Activated B cell treated with CpG ODN at 0.5 μM for 24 hours (primary cell): ENCODE measurements at regions not wholly inside any gene's neighbourhood (a gene's known extent, or its start where the extent isn't known, plus 50 kb on each side); places are given as distances from the start of the nearest gene placed in this dataset.
"Not testable (repeated sequence)": the region's sequence is repeated elsewhere in the genome, so short reads cannot be mapped to it uniquely, and the experiment has no call there.

ENCODE experiments used
- ATAC-seq: fragments of 200-7000 bp; cut with Tn5 transposase; one replicate; pipeline ENCODE4 v1.10.0; 2021; ENCODE audit warnings: low read depth, mild to moderate bottlenecking, moderate library complexity
- CTCF ChIA-PET: fragments of 350-600 bp; sonication (Branson Sonifier 250); formaldehyde crosslinking; loops from one replicate; lab custom pipeline; 2021; ENCODE audit warnings: antibody characterized with exemption; lab: Charles Lee
- POLR2A ChIA-PET: fragments of 350-600 bp; sonication (Branson Sonifier 250); formaldehyde crosslinking; loops from one replicate; lab custom pipeline; 2021; ENCODE audit warnings: antibody characterized with exemption; lab: Charles Lee
- DNase-seq: peaks from one replicate; pipeline ENCODE4 v3.0.0; 2022
- H3K27ac Mint-ChIP-seq: one replicate; pipeline ENCODE4 v1.8.0; 2020; ENCODE audit warnings: mixed read lengths
- H3K27me3 Mint-ChIP-seq: one replicate; pipeline ENCODE4 v1.8.0; 2021; ENCODE audit warnings: mixed read lengths
- H3K36me3 Mint-ChIP-seq: one replicate; pipeline ENCODE4 v1.8.0; 2021; ENCODE audit warnings: low read depth, mixed read lengths
- H3K4me1 Mint-ChIP-seq: one replicate; pipeline ENCODE4 v1.8.0; 2021; ENCODE audit warnings: mixed read lengths
- H3K4me3 Mint-ChIP-seq: one replicate; pipeline ENCODE4 v1.8.0; 2020; ENCODE audit warnings: mild to moderate bottlenecking, mixed read lengths
- H3K9me3 Mint-ChIP-seq: one replicate; pipeline ENCODE4 v1.8.0; 2020; ENCODE audit warnings: mixed read lengths
- intact Hi-C: fragments of 100-400 bp; cut with micrococcal nuclease; formaldehyde crosslinking; loops from one replicate; pipeline ENCODE4 v1.15.1; 2024
- TF ChIP-seq, protein P1 (sequence below): fragments of 200-600 bp; IDR thresholded peaks from one replicate; pipeline ENCODE4 v1.8.0; 2022; ENCODE audit warnings: antibody characterized with exemption, mild to moderate bottlenecking

DNA sequence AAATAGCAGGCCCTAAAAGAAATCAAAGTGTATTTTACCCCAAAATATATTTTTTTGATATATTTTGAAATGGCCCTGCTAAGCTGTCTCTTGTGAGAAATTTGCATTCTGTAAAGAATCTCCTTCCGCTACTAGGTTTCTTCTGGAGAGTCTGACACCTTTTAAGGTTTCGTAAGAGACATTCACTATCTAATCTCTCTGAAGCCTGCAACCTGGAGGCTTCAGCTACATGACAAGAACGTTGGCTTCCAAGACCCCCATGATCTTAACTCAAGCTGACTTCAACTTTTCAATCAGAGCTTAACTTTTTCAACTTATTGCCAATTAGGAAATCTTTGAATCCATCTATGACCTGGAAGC lies 1894.9 kb upstream of the LRRTM1 start:
- H3K27me3 Mint-ChIP-seq, result no peaks in the 10 kb centered on the region
- CTCF ChIA-PET, result no interaction called here
- no peak overlapping the region for H3K27ac Mint-ChIP-seq
- ATAC-seq, result no peak
- no peaks in the 10 kb centered on the region for H3K36me3 Mint-ChIP-seq
- peaks cover 15% of the 10 kb centered on the region for H3K9me3 Mint-ChIP-seq
- POLR2A ChIA-PET, result no interaction called here
- H3K4me3 Mint-ChIP-seq, result no peak overlapping the region
- no peaks in the 10 kb centered on the region for H3K4me1 Mint-ChIP-seq
- intact Hi-C loops, result no loop called here
- DNase-seq, result no peak
- TF ChIP-seq, protein P1, sequence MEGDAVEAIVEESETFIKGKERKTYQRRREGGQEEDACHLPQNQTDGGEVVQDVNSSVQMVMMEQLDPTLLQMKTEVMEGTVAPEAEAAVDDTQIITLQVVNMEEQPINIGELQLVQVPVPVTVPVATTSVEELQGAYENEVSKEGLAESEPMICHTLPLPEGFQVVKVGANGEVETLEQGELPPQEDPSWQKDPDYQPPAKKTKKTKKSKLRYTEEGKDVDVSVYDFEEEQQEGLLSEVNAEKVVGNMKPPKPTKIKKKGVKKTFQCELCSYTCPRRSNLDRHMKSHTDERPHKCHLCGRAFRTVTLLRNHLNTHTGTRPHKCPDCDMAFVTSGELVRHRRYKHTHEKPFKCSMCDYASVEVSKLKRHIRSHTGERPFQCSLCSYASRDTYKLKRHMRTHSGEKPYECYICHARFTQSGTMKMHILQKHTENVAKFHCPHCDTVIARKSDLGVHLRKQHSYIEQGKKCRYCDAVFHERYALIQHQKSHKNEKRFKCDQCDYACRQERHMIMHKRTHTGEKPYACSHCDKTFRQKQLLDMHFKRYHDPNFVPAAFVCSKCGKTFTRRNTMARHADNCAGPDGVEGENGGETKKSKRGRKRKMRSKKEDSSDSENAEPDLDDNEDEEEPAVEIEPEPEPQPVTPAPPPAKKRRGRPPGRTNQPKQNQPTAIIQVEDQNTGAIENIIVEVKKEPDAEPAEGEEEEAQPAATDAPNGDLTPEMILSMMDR, result no peak

DNA sequence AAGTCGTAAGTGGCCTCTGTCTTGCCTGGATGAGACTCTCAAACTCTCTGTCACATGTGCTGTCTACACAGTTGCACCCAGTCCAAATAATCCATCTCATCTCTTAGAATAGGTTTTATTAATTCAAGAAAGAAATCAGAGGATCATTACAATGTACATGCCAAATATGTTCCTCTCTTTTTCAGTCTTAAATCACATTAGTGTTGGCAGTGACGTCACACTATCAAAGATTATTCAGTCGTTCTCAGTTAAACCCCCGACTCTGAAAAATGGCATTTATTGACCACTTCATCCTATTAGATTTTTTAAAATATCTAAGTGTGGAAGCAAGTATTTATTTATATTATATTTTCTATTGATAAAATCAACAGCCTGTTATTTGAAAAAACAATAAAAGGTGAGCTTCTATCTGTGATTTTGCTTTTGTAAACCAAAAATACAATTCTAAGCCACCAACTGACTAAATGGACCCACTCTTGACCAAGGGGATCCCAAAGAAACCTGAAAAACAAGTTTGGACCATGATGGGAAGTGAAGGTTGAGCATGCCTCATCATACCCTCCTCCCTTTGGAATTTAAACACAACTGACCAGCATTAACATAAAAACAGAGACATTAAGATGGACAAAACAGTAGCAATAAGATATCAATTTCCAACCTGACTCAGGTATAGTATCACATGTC lies 1894.4 kb upstream of the LRRTM1 start:
- no peak overlapping the region for H3K4me3 Mint-ChIP-seq
- CTCF ChIA-PET, result no interaction called here
- no peaks in the 10 kb centered on the region for H3K4me1 Mint-ChIP-seq
- H3K27ac Mint-ChIP-seq, result no peak overlapping the region
- DNase-seq (no peak), ATAC-seq (no peak)
- intact Hi-C loops, result no loop called here
- TF ChIP-seq, protein P1, result no peak
- peaks cover 19% of the 10 kb centered on the region for H3K9me3 Mint-ChIP-seq
- POLR2A ChIA-PET, result no interaction called here
- no peaks in the 10 kb centered on the region for H3K36me3 Mint-ChIP-seq
- H3K27me3 Mint-ChIP-seq, result no peaks in the 10 kb centered on the region

DNA sequence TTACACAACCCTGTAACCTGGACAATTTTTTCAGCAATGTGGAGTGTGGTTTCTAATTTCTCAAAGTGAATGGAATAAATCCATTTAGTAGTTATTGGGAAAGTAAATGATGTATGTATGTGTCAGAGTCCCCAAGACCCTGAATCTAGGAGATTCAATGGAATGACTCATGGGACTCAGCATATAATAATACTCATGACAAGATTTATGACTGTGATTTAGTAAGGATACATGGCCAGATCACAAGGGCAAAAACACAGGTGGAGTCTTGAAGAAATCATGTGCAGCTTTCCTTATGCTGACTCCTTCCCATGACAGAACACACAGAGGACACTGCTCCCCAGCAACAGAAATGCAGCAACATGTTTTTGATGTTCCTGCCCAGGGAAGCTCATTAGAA lies 1877.7 kb upstream of the LRRTM1 start:
- ATAC-seq (no peak), DNase-seq (no peak)
- Mint-ChIP-seq H3K27ac (no peak overlapping the region), H3K4me1 (no peaks in the 10 kb centered on the region), H3K4me3 (no peak overlapping the region), H3K36me3 (no peaks in the 10 kb centered on the region), H3K27me3 (no peaks in the 10 kb centered on the region), H3K9me3 (peaks cover 3% of the 10 kb centered on the region)
- TF ChIP-seq, protein P1, result no peak
- POLR2A ChIA-PET, result no interaction called here
- CTCF ChIA-PET, result no interaction called here
- intact Hi-C loops, result no loop called here

DNA sequence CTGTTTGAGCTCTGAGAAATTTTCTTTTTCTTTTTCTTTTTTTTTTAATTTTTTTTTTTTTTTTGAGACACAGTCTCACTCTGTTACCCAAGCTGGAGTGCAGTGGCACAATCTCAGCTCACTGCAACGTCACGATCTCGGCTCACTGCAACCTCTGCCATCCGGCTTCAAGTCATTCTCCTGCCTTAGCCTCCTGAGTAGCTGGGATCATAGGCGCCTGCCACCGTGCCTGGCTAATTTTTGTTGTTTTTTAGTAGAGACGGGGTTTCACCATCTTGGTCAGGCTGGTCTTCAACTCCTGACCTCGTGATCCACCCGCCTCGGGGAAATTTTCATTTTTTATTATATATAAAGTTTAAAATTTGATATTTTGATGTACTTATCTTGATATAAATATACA lies 1870.7 kb upstream of the LRRTM1 start:
- H3K4me3 Mint-ChIP-seq, POLR2A ChIA-PET, H3K27me3 Mint-ChIP-seq, H3K9me3 Mint-ChIP-seq, DNase-seq, CTCF ChIA-PET, intact Hi-C loops, ATAC-seq, H3K36me3 Mint-ChIP-seq, H3K27ac Mint-ChIP-seq, H3K4me1 Mint-ChIP-seq: not testable (repeated sequence)

DNA sequence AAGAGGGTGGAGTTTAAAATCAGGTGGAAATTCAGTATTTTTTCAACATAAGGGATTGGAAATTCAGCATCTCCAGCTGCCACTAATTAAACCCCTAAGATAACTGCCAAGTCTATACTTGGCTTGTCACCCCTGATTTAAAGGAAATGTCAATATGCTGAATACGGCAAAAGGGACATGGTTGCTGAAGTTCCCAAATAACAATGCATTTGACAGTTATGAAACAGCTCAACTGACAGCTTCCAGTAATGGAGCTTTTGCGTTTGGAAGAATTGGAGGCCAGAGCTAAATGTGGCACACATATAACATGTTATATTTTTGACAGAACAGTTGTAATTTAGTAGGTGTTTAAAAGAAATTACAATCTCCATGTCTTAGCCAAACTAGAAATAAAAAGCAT lies 1867.9 kb upstream of the LRRTM1 start:
- POLR2A ChIA-PET, result no interaction called here
- TF ChIP-seq, protein P1, result no peak
- Mint-ChIP-seq H3K27ac (no peak overlapping the region), H3K4me1 (no peaks in the 10 kb centered on the region), H3K36me3 (no peaks in the 10 kb centered on the region), H3K4me3 (no peak overlapping the region), H3K27me3 (no peaks in the 10 kb centered on the region), H3K9me3 (peaks cover 15% of the 10 kb centered on the region)
- intact Hi-C loops, result no loop called here
- DNase-seq, result no peak
- CTCF ChIA-PET, result no interaction called here
- no peak for ATAC-seq

DNA sequence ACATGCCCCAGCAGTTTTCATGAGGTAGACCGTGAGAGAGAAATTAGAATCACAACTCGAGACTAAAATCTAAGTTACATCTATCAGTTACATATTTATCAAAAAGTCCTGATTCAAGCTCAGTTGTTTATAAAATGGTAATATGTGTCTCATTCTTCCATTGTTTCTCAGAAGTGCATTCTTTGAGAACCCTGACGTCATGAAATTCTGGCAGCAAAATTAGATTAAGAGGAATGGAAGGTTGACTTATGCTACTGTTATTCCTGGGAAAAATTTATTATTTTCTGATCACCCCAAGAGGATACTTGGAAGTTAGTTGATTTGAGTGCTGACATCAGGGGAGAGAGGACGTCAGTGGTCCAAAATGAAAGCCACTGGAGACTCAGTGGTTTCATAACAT lies 1864.8 kb upstream of the LRRTM1 start:
- TF ChIP-seq, protein P1, result no peak

More for the DNA sequence above, 1864.8 kb upstream of the LRRTM1 start:
- CTCF ChIA-PET, result no interaction called here
- no peaks in the 10 kb centered on the region for H3K36me3 Mint-ChIP-seq
- H3K27ac Mint-ChIP-seq, result no peak overlapping the region
- ATAC-seq, result no peak
- H3K4me3 Mint-ChIP-seq, result no peak overlapping the region
- intact Hi-C loops, result no loop called here
- no peaks in the 10 kb centered on the region for H3K27me3 Mint-ChIP-seq
- DNase-seq, result no peak
- POLR2A ChIA-PET, result no interaction called here
- peaks cover 12% of the 10 kb centered on the region for H3K9me3 Mint-ChIP-seq
- H3K4me1 Mint-ChIP-seq, result no peaks in the 10 kb centered on the region
